Stimulated activated CD8-positive, alpha-beta memory T cell treated with anti-CD3 and anti-CD28 coated beads, Interleukin-7, amount 100 ng/mL, for 48 hours (primary cell): ENCODE measurements at regions not wholly inside any gene's neighbourhood (a gene's known extent, or its start where the extent isn't known, plus 50 kb on each side); places are given as distances from the start of the nearest gene placed in this dataset.
"Not testable (repeated sequence)": the region's sequence is repeated elsewhere in the genome, so short reads cannot be mapped to it uniquely, and the experiment has no call there.

Experiments used
- DNase-seq, 2 donors: peaks; one replicate each; pipeline ENCODE4 v3.0.0-alpha.2; 2020; ENCODE audit warnings: low read depth in 1 of 2; ENCODE audit errors: extremely low read depth in 1 of 2

DNA sequence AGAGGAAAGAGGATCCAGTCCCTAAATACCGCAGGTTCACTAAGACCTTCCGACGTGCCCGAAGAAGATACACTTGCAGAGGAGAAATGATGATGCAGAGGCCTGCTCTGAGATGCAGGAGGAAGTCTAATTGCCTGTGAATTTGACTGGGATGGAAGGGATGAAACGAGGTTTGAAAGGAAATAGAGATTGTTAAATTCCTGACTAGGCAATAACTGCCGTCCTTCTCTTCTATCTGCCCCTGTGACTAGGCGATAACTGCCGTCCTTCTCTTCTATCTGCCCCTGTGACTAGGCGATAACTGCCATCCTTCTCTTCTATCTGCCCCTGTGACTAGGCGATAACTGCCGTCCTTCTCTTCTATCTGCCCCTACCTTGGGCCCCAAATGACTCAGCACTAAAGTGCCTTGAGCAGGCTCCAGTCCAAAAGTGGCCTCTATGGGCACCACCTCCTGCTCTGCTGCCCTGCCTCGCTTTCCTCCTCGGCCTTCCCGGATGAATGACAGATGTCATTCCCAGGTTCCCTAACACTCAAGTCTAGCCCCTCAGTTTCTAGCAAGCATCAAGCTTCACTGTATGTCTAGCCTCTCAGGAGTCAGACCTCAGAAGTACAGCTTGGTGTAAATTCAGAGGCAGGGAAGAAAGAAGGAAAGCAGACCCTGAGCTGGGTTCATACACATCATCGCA lies 189.1 kb downstream of the FOXD4L6 start:
- DNase-seq: not testable (repeated sequence)

- DNase-seq: no peak
Measured at GRCh38 chr9:40935336-40935735, 193.1 kb downstream of the FOXD4L6 start.

GRCh38 chr9:40934480-40934879 lies 194.0 kb downstream of the FOXD4L6 start:
- DNase-seq: not testable (repeated sequence)

DNA sequence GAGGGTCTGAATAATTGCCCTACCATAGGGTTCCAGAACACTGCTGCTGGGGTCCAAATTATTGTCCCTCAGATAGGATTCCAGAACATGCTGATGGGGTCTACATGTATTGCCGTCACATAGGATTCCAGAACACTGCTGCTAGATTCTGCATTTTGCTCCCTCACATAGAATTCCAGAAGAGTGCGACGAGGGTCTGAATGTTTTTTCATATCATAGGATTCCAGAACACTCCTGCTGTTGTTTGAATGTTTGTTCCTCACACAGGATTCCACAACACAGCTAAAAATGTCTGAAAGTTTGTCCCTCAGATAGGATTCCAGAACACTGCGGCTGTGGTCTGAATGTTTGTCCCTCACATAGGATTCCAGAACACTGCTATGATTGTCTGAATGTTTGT lies 198.1 kb downstream of the FOXD4L6 start:
- DNase-seq: not testable (repeated sequence)

DNA sequence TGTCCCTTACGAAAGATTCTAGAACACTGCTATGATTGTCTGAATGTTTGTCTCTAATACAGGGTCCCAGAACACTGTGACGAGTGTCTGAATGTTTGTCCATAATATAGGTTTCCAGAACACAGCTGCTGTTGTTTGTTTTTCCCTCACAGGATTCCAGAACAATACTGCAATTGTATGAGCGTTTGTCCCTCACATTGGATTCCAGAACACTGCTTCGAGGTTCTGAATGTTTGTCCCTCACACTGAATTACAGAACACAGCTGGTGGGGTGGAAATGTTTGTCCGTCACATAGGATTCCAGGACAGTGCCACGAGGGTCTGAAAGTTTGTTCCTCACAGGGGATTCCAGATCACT lies 199.0 kb downstream of the FOXD4L6 start:
- DNase-seq: not testable (repeated sequence)

- DNase-seq: no peak
Measured at GRCh38 chr9:40928803-40929487, 199.5 kb downstream of the FOXD4L6 start.

DNA sequence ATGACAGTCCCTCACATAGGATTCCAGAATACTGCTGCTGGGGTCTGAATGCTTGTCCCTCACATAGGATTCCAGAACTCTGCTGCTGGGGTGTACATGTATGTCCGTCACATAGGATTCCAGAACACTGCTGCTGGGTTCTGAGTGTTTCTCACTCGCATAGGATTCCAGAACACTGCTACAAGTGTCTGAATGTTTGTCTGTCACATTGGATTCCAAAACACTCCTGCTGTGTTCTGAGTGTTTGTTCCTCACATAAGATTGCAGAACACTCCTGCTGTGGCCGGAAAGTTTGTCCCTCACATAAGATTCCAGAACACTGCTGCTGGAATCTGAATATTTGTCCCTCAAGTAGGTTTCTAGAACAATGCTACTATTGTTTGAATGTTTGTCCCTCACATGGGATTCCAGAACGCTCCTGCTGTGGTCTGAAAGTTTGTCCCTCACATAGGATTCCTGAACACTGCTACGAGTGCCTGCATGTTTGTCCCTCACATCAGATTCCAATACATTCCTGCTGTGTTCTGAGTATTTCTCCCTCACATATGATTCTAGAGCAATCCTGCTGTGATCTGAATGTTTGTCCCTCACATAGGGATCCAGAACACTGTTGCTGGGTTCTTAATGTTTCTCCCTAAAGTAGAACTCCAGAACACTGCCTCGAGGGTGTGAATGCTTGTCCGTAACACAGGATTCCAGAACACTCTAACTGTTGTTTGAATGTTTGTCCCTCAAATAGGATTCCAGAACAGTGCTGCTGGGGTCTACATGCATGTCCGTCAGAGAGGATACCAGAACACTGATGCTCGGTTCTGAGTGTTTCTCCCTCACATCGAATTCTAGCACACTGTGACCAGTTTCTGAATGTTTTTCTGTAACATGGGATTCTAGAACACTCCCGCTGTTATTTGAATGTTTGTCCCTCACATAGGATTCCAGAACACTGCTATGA lies 200.4 kb downstream of the FOXD4L6 start:
- DNase-seq: no peak

DNA sequence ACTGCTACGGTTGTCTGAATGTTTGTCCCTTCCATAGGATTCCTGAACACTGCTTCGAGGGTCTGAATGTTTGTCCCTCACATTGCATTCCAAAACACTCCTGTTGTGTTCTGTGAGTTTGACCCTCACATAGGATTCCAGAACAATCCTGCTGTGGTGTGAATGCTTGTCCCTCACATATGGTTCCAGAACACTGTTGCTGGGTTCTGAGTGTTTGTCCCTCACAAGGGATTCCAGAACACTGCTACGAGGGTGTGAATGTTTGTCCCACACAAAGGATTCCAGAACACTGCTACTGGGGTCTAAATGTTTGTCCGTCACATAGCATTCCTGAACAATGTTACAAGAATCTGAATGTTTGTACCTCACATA lies 201.2 kb downstream of the FOXD4L6 start:
- DNase-seq: no peak

DNA sequence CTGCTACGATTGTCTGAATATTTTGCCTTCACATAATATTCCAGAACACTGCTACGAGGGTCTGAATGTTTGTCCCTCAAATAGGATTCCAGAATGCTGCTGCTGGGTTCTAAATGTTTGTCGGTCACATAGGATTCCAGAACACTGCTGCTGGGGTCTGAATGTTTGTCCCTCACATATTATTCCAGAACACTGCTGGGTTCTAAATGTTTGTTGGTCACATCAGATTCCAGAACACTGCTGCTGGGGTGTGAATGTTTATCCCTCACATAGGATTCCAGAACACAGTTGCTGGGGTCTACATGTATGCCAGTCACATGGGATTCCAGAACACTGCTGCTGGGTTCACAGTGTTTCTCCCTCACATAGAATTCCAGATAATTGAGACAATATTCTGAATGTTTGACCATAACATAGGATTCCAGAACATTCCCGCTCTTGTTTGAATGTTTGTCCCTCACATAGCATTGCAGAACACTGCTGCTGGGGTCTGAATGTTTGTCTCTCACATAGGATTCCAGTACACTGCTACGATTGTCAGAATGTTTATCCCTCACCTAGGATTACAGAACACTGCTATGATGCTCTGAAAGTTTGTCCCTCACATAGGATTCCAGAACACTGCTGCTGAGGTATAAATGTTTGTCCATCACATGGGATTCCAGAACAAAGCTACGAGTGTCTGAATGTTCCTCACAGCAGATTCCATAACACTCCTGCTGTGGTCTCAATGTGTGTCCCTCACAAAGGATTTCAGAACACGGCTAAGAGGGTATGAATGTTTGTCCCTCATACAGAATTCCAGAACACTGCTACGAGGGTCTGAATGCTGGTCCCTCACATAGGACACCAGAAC lies 201.8 kb downstream of the FOXD4L6 start:
- no peak for DNase-seq

DNA sequence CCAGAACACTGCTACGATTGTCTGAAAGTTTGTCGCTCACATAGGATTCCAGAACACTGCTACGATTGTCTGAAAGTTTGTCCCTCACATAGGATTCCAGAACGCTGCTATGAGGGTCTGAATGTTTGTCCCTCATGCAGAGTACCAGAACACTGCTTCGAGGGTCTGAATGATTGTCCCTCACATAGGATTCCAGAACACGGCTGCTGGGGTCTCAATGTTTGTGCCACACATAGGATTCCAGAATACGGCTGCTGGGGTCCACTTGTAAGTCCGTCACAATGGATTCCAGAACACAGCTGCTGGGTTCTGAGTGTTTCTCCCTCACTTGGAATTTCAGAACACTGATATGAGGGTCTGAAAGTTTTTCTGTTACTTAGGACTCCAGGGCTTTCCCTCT lies 203.3 kb downstream of the FOXD4L6 start:
- no peak for DNase-seq

GRCh38 chr9:40916399-40916783 lies 212.1 kb downstream of the FOXD4L6 start:
- DNase-seq: not testable (repeated sequence)

DNA sequence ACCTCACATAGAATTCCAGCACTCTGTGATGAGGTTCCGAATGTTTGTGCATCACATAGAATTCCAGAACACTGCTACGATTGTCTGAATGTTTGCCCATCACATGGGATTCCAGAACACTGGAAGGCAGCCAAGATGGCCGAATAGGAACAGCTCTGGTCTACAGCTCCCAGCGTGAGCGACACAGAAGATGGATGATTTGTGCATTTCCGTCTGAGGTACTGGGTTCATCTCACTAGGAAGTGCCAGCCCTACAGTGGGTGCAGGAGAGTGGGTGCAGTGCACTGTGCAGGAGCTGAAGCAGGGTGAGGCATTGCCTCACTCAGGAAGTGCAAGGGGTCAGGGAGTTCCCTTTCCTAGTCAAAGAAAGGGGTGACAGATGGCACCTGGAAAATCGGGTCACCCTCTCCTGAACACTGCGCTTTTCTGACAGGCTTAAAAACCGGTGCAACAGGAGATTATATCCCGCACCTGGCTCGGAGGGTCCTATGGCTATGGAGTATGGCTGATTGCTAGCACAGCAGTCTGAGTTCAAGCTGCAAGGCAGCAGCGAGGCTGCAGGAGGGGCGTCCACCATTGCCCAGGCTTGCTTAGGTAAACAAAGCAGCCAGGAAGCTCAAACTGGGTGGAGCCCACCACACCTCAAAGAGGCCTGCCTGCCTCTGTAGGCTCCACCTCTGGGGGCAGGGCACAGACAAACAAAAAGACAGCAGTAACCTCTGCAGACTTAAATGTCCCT lies 212.7 kb downstream of the FOXD4L6 start:
- not testable (repeated sequence) for DNase-seq

- no peak for DNase-seq
Measured at GRCh38 chr9:40914772-40915659, 213.5 kb downstream of the FOXD4L6 start.

DNA sequence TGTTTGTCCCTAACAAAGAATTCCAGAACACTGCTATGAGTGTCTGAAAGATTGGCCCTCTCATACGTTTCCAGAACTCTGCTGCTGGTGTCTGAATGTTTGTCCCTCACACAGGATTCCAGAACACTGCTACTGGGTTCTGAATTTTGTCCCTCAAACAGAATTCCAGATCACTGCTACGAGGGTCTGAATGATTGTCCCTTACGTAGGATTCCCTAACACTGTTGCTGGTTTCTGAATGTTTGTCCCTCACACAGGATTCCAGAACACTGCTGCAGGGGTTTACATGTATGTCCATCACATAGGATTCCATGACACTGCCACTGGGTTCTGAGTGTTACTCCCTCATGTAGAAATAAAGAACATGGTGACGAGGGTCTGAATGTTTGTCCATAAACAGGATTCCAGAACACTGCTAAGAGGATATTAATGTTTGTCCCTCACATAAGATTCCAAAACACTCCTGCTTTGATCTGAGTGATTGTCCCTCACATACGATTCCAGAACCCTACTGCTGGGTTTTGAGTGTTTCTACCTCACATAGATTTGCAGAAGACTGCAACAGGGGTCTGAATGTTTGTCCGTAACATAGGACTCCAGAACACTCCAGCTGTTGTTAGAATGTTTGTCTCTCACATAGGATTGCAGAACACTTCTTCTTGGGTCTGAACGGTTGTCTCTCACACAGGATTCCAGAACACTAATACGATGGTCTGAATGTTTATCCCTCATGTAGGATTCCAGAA lies 214.4 kb downstream of the FOXD4L6 start:
- no peak for DNase-seq

DNA sequence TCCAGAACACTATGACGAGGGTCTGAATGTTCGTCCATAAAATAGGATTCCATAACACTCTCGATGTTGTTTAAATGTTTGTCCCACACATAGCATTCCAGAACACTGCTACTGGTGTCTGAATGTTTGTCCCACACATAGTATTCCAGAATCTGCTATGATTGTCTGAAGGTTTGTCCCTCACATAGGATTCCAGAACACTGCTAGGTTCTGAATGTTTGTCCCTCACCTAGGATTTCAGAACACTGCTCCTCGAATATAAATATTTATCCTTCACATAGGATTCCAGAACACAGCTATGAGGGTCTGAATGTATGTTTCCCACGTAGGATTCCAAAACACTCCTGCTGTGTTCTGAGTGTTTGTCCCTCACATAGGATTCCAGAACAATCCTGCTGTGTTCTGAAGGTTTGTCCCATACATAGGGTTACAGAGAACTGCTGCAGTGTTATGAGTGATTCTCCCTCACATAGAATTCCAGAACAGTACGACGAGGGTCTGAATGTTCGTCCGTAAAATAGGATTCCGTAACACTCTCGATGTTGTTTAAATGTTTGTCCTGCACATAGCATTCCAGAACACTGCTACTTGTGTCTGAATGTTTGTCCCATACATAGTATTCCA lies 215.3 kb downstream of the FOXD4L6 start:
- DNase-seq: no peak

DNA sequence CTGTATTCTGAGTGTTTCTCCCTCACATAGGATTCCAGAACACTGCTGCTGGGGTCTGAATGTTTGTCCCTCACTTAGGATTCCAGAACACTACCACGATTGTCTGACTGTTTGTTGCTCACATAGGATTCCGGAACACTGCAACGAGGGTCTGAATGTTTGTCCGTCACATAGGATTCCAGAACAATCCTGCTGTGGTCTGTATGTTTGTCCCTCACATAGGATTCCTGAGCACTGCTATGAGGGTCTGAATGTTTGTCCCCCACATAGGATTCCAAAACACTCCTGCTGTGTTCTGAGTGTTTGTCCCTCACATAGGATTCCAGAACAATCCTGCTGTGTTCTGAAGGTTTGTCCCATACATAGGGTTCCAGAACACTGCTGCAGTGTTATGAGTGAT lies 215.8 kb downstream of the FOXD4L6 start:
- not testable (repeated sequence) for DNase-seq

DNA sequence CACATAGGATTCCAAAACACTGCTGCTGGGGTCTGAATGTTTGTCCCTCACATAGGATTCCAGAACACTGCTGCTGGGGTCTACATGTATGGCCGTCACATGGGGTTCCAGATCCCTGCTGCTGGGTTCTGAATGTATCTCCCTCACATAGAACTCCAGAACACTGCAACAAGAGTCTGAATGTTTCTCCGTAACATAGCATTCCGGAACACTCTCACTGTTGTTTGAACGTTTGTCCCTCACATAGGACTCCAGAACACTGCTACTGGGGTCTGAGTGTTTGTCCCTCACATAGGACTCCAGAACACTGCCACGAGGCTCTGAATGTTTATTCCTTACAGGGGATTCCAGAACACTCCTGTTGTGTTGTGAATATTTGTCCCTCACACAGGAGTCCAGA lies 216.8 kb downstream of the FOXD4L6 start:
- no peak for DNase-seq

GRCh38 chr9:40910995-40911394 lies 217.5 kb downstream of the FOXD4L6 start:
- DNase-seq: not testable (repeated sequence)
